ENCODE measurements at regions not wholly inside any gene's neighbourhood (a gene's known extent, or its start where the extent isn't known, plus 50 kb on each side); places are given as distances from the start of the nearest gene placed in this dataset.

GRCh38 chr20:57062696-57063270, 203.7 kb downstream of the BMP7 start:
- intact Hi-C loops (cut with DNase I), result no loop called here
- H3K4me1 ChIP-seq (ENCODE audit: insufficient read depth), result no peaks in the 10 kb centered on the region
- no peak overlapping the region for H3K4me3 ChIP-seq
- H3K9me3 ChIP-seq, result no peaks in the 10 kb centered on the region
- DNase-seq, result no peak
- TF ChIP-seq EP300 (IDR thresholded peaks at IDR 0.05), result no peak
- TF ChIP-seq POLR2A (IDR thresholded peaks at IDR 0.05), result no peak
- no peak for TF ChIP-seq CTCF (IDR thresholded peaks at IDR 0.05)
- H3K36me3 ChIP-seq, result no peaks in the 10 kb centered on the region
- no peaks in the 10 kb centered on the region for H3K27me3 ChIP-seq
- 79 to 81% (median 80%) methylated on average over 8 of the region's 8 CpGs for WGBS, 3 donors
- H3K27ac ChIP-seq, result no peak overlapping the region

GRCh38 chr20:57064836-57065235, 201.6 kb downstream of the BMP7 start:
- TF ChIP-seq EP300 (IDR thresholded peaks at IDR 0.05) (no peak), CTCF (IDR thresholded peaks at IDR 0.05) (no peak), POLR2A (IDR thresholded peaks at IDR 0.05) (no peak)
- H3K4me3 ChIP-seq, result no peak overlapping the region
- no peaks in the 10 kb centered on the region for H3K27me3 ChIP-seq
- intact Hi-C loops (cut with DNase I), result no loop called here
- 83 to 89% (median 86%) methylated on average over 5 of the region's 5 CpGs for WGBS, 3 donors
- H3K27ac ChIP-seq, result no peak overlapping the region
- H3K4me1 ChIP-seq (ENCODE audit: insufficient read depth), result no peaks in the 10 kb centered on the region
- H3K9me3 ChIP-seq, result no peaks in the 10 kb centered on the region
- H3K36me3 ChIP-seq, result no peaks in the 10 kb centered on the region
- DNase-seq, result no peak

GRCh38 chr20:57065646-57066045, 200.8 kb downstream of the BMP7 start:
- TF ChIP-seq POLR2A (IDR thresholded peaks at IDR 0.05) (no peak), CTCF (IDR thresholded peaks at IDR 0.05) (no peak), EP300 (IDR thresholded peaks at IDR 0.05) (no peak)
- no peak for DNase-seq
- intact Hi-C loops (cut with DNase I), result no loop called here
- H3K36me3 ChIP-seq, result no peaks in the 10 kb centered on the region
- no peaks in the 10 kb centered on the region for H3K4me1 ChIP-seq (ENCODE audit: insufficient read depth)
- H3K27ac ChIP-seq, result no peak overlapping the region
- H3K4me3 ChIP-seq, result no peak overlapping the region
- WGBS, 3 donors, result 8 to 12% (median 11%) methylated on average over 7 of the region's 7 CpGs
- no peaks in the 10 kb centered on the region for H3K9me3 ChIP-seq
- H3K27me3 ChIP-seq, result no peaks in the 10 kb centered on the region

GRCh38 chr20:57066126-57066900, 200.1 kb downstream of the BMP7 start:
- TF ChIP-seq EP300 (IDR thresholded peaks at IDR 0.05) (no peak), POLR2A (IDR thresholded peaks at IDR 0.05) (no peak), CTCF (IDR thresholded peaks at IDR 0.05) (no peak)
- no peaks in the 10 kb centered on the region for H3K9me3 ChIP-seq
- no peak overlapping the region for H3K27ac ChIP-seq
- no peak overlapping the region for H3K4me3 ChIP-seq
- WGBS, 3 donors, result 34 to 41% (median 37%) methylated on average over 11 of the region's 11 CpGs
- no peaks in the 10 kb centered on the region for H3K36me3 ChIP-seq
- intact Hi-C loops (cut with DNase I), result no loop called here
- no peak for DNase-seq
- no peaks in the 10 kb centered on the region for H3K4me1 ChIP-seq (ENCODE audit: insufficient read depth)
- no peaks in the 10 kb centered on the region for H3K27me3 ChIP-seq
